Endothelial cell of umbilical vein (primary cell): ENCODE measurements at regions not wholly inside any gene's neighbourhood (a gene's known extent, or its start where the extent isn't known, plus 50 kb on each side); places are given as distances from the start of the nearest gene placed in this dataset.

Experiments
- BruUV-seq: library from RNA; stranded (reverse); fragments of 400-500 nt; replicated peaks from 2 replicates; lab custom pipeline; 2021; lab: Mats Ljungman, UMichigan
- CTCF ChIA-PET: fragments of 300-600, 350-600 bp; sonication (Branson Sonifier 250); formaldehyde crosslinking; loops from one replicate; lab custom pipeline; 2021; ENCODE audit warnings: antibody characterized with exemption, inconsistent platforms; lab: Charles Lee
- POLR2A ChIA-PET: fragments of 300-600, 350-600 bp; sonication (Branson Sonifier 250); formaldehyde crosslinking; loops from one replicate; lab custom pipeline; 2021; ENCODE audit warnings: antibody characterized with exemption, inconsistent platforms; lab: Charles Lee
- DNase-seq: peaks from one replicate; pipeline ENCODE4 v3.0.0-alpha.2; 2011; ENCODE audit warnings: low read depth, low spot score
- FAIRE-seq: peaks from 2 replicates; lab custom pipeline; 2011; peaks lifted over from hg19 to GRCh38; lab: Jason Lieb, UNC
- H2AFZ ChIP-seq: 2 replicates; pipeline ENCODE4 v1.6.0; 2012; ENCODE audit warnings: low read depth, low read length, control low read depth, inconsistent platforms
- H3K27ac ChIP-seq: 2 replicates; pipeline ENCODE4 v1.5.1; 2011; ENCODE audit warnings: low read depth, mild to moderate bottlenecking, control low read depth, low read length, moderate library complexity; ENCODE audit not compliant: insufficient read depth
- H3K27me3 ChIP-seq, 2 experiments: 2 replicates each; pipeline versions ENCODE4 v1.6.0 to v1.6.1; 2011; ENCODE audit warnings: low read length in 2 of 2, mixed read lengths in 1 of 2; ENCODE audit not compliant: control insufficient read depth in 2 of 2, insufficient read depth in 2 of 2
- H3K36me3 ChIP-seq, 2 experiments: 2 replicates in 1 of 2; 3 replicates in 1 of 2; pipeline ENCODE4 v1.5.1; 2011; ENCODE audit warnings: low read length in 2 of 2, mild to moderate bottlenecking in 1 of 2, moderate library complexity in 1 of 2; ENCODE audit not compliant: control insufficient read depth in 2 of 2, insufficient read depth in 2 of 2; ENCODE audit errors: extremely low read depth in 1 of 2
- H3K4me1 ChIP-seq: 3 replicates; pipeline ENCODE4 v1.5.1; 2011; ENCODE audit warnings: mild to moderate bottlenecking, low read length; ENCODE audit not compliant: control insufficient read depth, insufficient read depth; ENCODE audit errors: extremely low read depth
- H3K4me2 ChIP-seq: 2 replicates; pipeline ENCODE4 v1.6.1; 2011; ENCODE audit warnings: low read length, control low read depth, mixed read lengths; ENCODE audit not compliant: insufficient read depth
- H3K4me3 ChIP-seq, 3 experiments: fragments of 200-600 bp in 1 of 3; sonication (generic), shearing (Covaris generic) in 1 of 3; replicated peaks in 1 of 3; 2 replicates each; pipeline ENCODE4 v1.5.1; 2011 to 2016; ENCODE audit warnings: control low read depth in 3 of 3, low read length in 3 of 3, mild to moderate bottlenecking in 2 of 3, inconsistent platforms in 1 of 3, low read depth in 1 of 3, moderate library complexity in 1 of 3; ENCODE audit not compliant: insufficient read depth in 1 of 3
- H3K79me2 ChIP-seq: 2 replicates; pipeline ENCODE4 v1.6.0; 2012; ENCODE audit warnings: low read length, inconsistent platforms; ENCODE audit not compliant: control insufficient read depth, insufficient read depth
- H3K9ac ChIP-seq: replicated peaks from 2 replicates; pipeline ENCODE3; 2011; ENCODE audit warnings: low read length, control low read depth; ENCODE audit not compliant: insufficient read depth; ENCODE audit errors: extremely low read depth
- H3K9me1 ChIP-seq: replicated peaks from 3 replicates; pipeline ENCODE4 v1.6.0; 2011; ENCODE audit warnings: mild to moderate bottlenecking, low read length; ENCODE audit not compliant: control insufficient read depth, insufficient read depth; ENCODE audit errors: extremely low read depth
- H3K9me3 ChIP-seq: replicated peaks from 2 replicates; pipeline ENCODE4 v1.5.1; 2012; ENCODE audit warnings: low read length, inconsistent platforms; ENCODE audit not compliant: control insufficient read depth, insufficient read depth
- H4K20me1 ChIP-seq: replicated peaks from 2 replicates; pipeline ENCODE3; 2011; ENCODE audit warnings: mild to moderate bottlenecking, low read length; ENCODE audit not compliant: control insufficient read depth, insufficient read depth; ENCODE audit errors: extremely low read depth
- GATA2 ChIP-seq: IDR thresholded peaks from 2 replicates; pipeline ENCODE4 v1.7.0; 2011; ENCODE audit warnings: low read depth, mild to moderate bottlenecking, moderate library complexity, mixed read lengths, low read length; ENCODE audit not compliant: insufficient read length, insufficient read depth
- JUN ChIP-seq: IDR thresholded peaks from 2 replicates; pipeline ENCODE4 v1.6.1; 2011; ENCODE audit warnings: borderline replicate concordance, low read depth; ENCODE audit not compliant: insufficient read length, insufficient read depth
- MYC ChIP-seq: IDR thresholded peaks from one replicate; pipeline ENCODE4 v1.6.1; 2011; ENCODE audit warnings: mild to moderate bottlenecking, low read depth, low read length
- dilution Hi-C: fragments of 300-500 bp; cut with MboI; formaldehyde crosslinking; loops from one replicate; pipeline ENCODE4 v1.15.0; 2019; ENCODE audit warnings: low sequenced_read_pairs; ENCODE audit not compliant: extremely low pct_ligation_motif_present
- intact Hi-C: fragments of 100-400 bp; cut with micrococcal nuclease; formaldehyde crosslinking; loops from one replicate; pipeline ENCODE4 v1.10.0; 2022

DNA sequence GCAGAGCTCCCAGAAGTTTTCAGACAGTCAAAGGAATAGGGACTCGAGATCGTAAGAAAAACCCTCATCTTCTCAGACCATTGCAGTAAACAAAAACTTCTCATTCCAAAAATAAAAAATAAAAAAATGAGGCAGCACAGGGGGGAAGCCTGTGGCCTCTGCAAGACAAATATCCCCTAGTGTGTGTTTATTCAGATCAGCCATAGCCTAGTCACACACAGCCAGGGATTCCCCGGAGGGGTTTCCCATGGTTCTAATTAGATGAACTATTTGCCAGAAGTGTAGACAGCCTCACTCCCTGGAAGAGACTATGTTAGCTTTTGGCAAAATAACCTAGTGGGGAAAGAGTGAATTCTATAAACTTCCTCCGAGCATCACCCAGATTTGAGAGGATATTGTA lies 122.9 kb upstream of the KLF7 start:
- Histone ChIP-seq H2AFZ (no peak overlapping the region), H3K9ac (no peak overlapping the region), H3K36me3 (no peaks in the 10 kb centered on the region), H3K79me2 (no peaks in the 10 kb centered on the region), H3K4me3 (no peak overlapping the region), H3K9me3 (no peaks in the 10 kb centered on the region), H3K4me1 (peaks cover under 1% of the 10 kb centered on the region), H4K20me1 (no peaks in the 10 kb centered on the region), H3K27ac (no peak overlapping the region), H3K4me2 (no peak overlapping the region), H3K9me1 (no peaks in the 10 kb centered on the region), H3K27me3 (no peaks in the 10 kb centered on the region)
- FAIRE-seq (no peak), DNase-seq (no peak)
- TF ChIP-seq MYC = no peak
- dilution Hi-C loops = no loop called here
- ChIA-PET POLR2A (no interaction called here), CTCF (interaction anchor here (0.8 kb wide), 1 partner anchor 184 kb away, joined by 3 read pairs; no protein-coding TSS in a partner anchor)
- intact Hi-C loops = no loop called here
- no TSS peak for BruUV-seq

DNA sequence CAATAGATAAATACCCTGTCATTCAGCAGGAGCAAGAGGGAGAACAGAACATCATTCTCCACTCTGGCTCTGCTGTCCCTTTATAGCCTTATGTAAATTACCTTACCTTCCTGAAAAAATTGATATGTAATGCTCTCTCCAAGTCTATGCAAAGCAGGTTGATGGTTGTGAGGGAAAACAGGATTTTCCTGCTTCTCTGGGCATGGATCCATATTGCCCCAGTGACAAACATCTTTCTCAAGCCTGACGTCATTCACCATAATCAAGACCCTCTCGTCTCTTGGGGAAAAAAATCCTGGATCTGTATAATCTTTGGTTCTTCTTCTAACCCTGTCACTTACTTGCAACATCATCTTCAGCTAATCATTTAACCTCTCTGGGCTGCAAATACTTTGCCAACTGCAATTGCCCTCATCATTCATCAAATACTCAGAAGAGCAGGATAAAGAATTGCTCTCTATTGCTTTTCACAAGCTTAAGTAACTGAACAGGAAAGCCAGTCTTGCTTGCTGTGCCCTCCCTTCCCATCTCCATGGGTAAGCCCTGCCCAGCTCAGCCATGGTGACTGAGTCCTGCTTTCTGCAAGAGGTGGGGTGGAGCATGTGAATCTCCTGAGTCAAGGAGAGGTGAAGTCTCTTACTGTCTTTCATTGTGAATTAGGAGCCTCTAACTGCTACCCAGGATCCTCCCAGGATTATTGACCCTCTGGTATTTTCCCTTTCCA lies 123.7 kb upstream of the KLF7 start:
- no peak overlapping the region for H3K4me2 ChIP-seq
- BruUV-seq = no TSS peak
- no peak overlapping the region for H3K4me3 ChIP-seq
- H3K9me3 ChIP-seq = no peaks in the 10 kb centered on the region
- FAIRE-seq = no peak
- H3K27ac ChIP-seq = no peak overlapping the region
- no peak overlapping the region for H3K9ac ChIP-seq
- TF ChIP-seq GATA2 (no peak), JUN (peak; percentile 15)
- H3K27me3 ChIP-seq = no peaks in the 10 kb centered on the region
- peak; percentile 76 for DNase-seq
- H3K79me2 ChIP-seq = no peaks in the 10 kb centered on the region
- H4K20me1 ChIP-seq = no peaks in the 10 kb centered on the region
- no peaks in the 10 kb centered on the region for H3K4me1 ChIP-seq
- CTCF ChIA-PET = interaction anchor here (0.8 to 1.8 kb wide), 2 partner anchors 130 to 183 kb away, joined by 3 to 4 read pairs; no protein-coding TSS in a partner anchor
- POLR2A ChIA-PET = no interaction called here
- no peak overlapping the region for H2AFZ ChIP-seq
- H3K9me1 ChIP-seq = no peaks in the 10 kb centered on the region
- dilution Hi-C loops = no loop called here
- intact Hi-C loops = no loop called here
- no peaks in the 10 kb centered on the region for H3K36me3 ChIP-seq
